Caco-2 (cell line): ENCODE measurements at regions not wholly inside any gene's neighbourhood (a gene's known extent, or its start where the extent isn't known, plus 50 kb on each side); places are given as distances from the start of the nearest gene placed in this dataset.

Experiments
- BruUV-seq: library from RNA; stranded (reverse); fragments of 400-500 nt; replicated peaks from 2 replicates; lab custom pipeline; 2021; lab: Mats Ljungman, UMichigan
- CTCF ChIA-PET: fragments of 300-600 bp; sonication (Branson Sonifier 250); formaldehyde crosslinking; loops from one replicate; lab custom pipeline; 2022; ENCODE audit warnings: antibody characterized with exemption; lab: Charles Lee
- POLR2A ChIA-PET: fragments of 300-600 bp; sonication (Branson Sonifier 250); formaldehyde crosslinking; loops from one replicate; lab custom pipeline; 2022; ENCODE audit warnings: antibody characterized with exemption; lab: Charles Lee
- DNase-seq, 2 experiments: peaks; one replicate each; pipeline versions ENCODE4 v3.0.0 to v3.0.0-alpha.2; 2020 to 2022
- H3K27me3 ChIP-seq: replicated peaks from 2 replicates; pipeline ENCODE4 v1.6.0; 2011; ENCODE audit warnings: low read length; ENCODE audit not compliant: control insufficient read depth, insufficient read depth
- H3K36me3 ChIP-seq: 2 replicates; pipeline ENCODE4 v1.5.1; 2011; ENCODE audit warnings: low read length; ENCODE audit not compliant: control insufficient read depth, insufficient read depth
- H3K4me1 ChIP-seq: fragments of 250-450 bp; sonication (Bioruptor Pico); 2 replicates; pipeline ENCODE4 v1.5.1; 2020; ENCODE audit warnings: mild to moderate bottlenecking
- H3K4me3 ChIP-seq: 2 replicates; pipeline ENCODE4 v1.5.1; 2011; ENCODE audit warnings: low read depth, mild to moderate bottlenecking, control low read depth, low read length
- H3K9me3 ChIP-seq: fragments of 250-450 bp; sonication (Bioruptor Pico); 2 replicates; pipeline ENCODE4 v1.5.1; 2020; ENCODE audit warnings: mild to moderate bottlenecking, moderate library complexity
- H3K27ac Mint-ChIP-seq: one replicate; pipeline ENCODE4 v1.8.0; 2022; ENCODE audit warnings: mixed read lengths; ENCODE audit not compliant: unreplicated experiment
- H3K27me3 Mint-ChIP-seq: one replicate; pipeline ENCODE4 v1.8.0; 2022; ENCODE audit warnings: mixed read lengths; ENCODE audit not compliant: insufficient read depth, unreplicated experiment
- H3K36me3 Mint-ChIP-seq: one replicate; pipeline ENCODE4 v1.8.0; 2022; ENCODE audit warnings: mild to moderate bottlenecking, mixed read lengths; ENCODE audit not compliant: insufficient read depth, unreplicated experiment
- H3K4me1 Mint-ChIP-seq: one replicate; pipeline ENCODE4 v1.8.0; 2022; ENCODE audit warnings: low read depth, mixed read lengths; ENCODE audit not compliant: unreplicated experiment
- H3K4me3 Mint-ChIP-seq: one replicate; pipeline ENCODE4 v1.8.0; 2022; ENCODE audit warnings: mild to moderate bottlenecking, moderate library complexity, mixed read lengths; ENCODE audit not compliant: unreplicated experiment
- H3K9me3 Mint-ChIP-seq: one replicate; pipeline ENCODE4 v1.8.0; 2022; ENCODE audit warnings: mixed read lengths; ENCODE audit not compliant: unreplicated experiment
- CTCF ChIP-seq, 2 experiments: fragments of 200-600 bp in 1 of 2; IDR thresholded peaks; 1 replicate in 1 of 2; 2 replicates in 1 of 2; pipeline versions ENCODE4 v1.5.1 to v1.8.0; 2011 to 2022; ENCODE audit warnings: antibody characterized with exemption in 1 of 2, control low read depth in 1 of 2, inconsistent platforms in 1 of 2, low read depth in 1 of 2, low read length in 1 of 2, mild to moderate bottlenecking in 1 of 2, moderate library complexity in 1 of 2; ENCODE audit not compliant: insufficient read depth in 1 of 2, severe bottlenecking in 1 of 2, unreplicated experiment in 1 of 2
- intact Hi-C: fragments of 100-400 bp; cut with micrococcal nuclease; formaldehyde crosslinking; loops from one replicate; pipeline ENCODE4 v1.10.0; 2022; ENCODE audit not compliant: unreplicated experiment

GRCh38 chr12:114779647-114780046, 95.7 kb upstream of the TBX3 start:
- Histone ChIP-seq H3K9me3 (no peaks in the 10 kb centered on the region), H3K4me1 (peaks cover 6% of the 10 kb centered on the region; the same call in 1 of the 2 replicates), H3K4me3 (no peak overlapping the region), H3K27me3 (no peaks in the 10 kb centered on the region), H3K36me3 (no peaks in the 10 kb centered on the region)
- Mint-ChIP-seq H3K4me1 (peaks cover 11% of the 10 kb centered on the region), H3K4me3 (no peak overlapping the region), H3K36me3 (peaks cover 6% of the 10 kb centered on the region), H3K27ac (peak overlapping the region; percentile 34), H3K27me3 (no peaks in the 10 kb centered on the region), H3K9me3 (no peaks in the 10 kb centered on the region)
- intact Hi-C loops, result no loop called here
- ChIA-PET CTCF (no interaction called here), POLR2A (no interaction called here)
- BruUV-seq, result no TSS peak
- no peak for DNase-seq
- no peak for TF ChIP-seq CTCF (IDR thresholded peaks at IDR 0.05; ENCODE audit: insufficient read depth in 1 of 2, low read depth in 1 of 2, low read length in 1 of 2, severe bottlenecking in 1 of 2, unreplicated experiment in 1 of 2)

GRCh38 chr12:114779186-114779585, 95.2 kb upstream of the TBX3 start:
- Mint-ChIP-seq H3K36me3 (peaks cover 6% of the 10 kb centered on the region), H3K4me1 (peaks cover 11% of the 10 kb centered on the region), H3K27me3 (no peaks in the 10 kb centered on the region), H3K4me3 (no peak overlapping the region), H3K9me3 (no peaks in the 10 kb centered on the region), H3K27ac (peak overlapping the region; percentile 34)
- no peaks in the 10 kb centered on the region for H3K27me3 ChIP-seq
- intact Hi-C loops, result no loop called here
- ChIA-PET CTCF (no interaction called here), POLR2A (no interaction called here)
- no peaks in the 10 kb centered on the region for H3K36me3 ChIP-seq
- H3K9me3 ChIP-seq, result no peaks in the 10 kb centered on the region
- H3K4me3 ChIP-seq, result no peak overlapping the region
- BruUV-seq, result no TSS peak
- no peak for TF ChIP-seq CTCF (IDR thresholded peaks at IDR 0.05; ENCODE audit: insufficient read depth in 1 of 2, low read depth in 1 of 2, low read length in 1 of 2, severe bottlenecking in 1 of 2, unreplicated experiment in 1 of 2)
- peak in 1 of 2 experiments; percentile 34 for DNase-seq
- H3K4me1 ChIP-seq, result peaks cover 6% of the 10 kb centered on the region; the same call in 1 of the 2 replicates

GRCh38 chr12:114776731-114777442, 92.9 kb upstream of the TBX3 start:
- Histone ChIP-seq H3K4me1 (peaks cover 6% of the 10 kb centered on the region; the same call in 1 of the 2 replicates), H3K27me3 (no peaks in the 10 kb centered on the region), H3K9me3 (no peaks in the 10 kb centered on the region), H3K4me3 (no peak overlapping the region), H3K36me3 (no peaks in the 10 kb centered on the region)
- intact Hi-C loops, result no loop called here
- H3K27me3 Mint-ChIP-seq, result no peaks in the 10 kb centered on the region
- H3K27ac Mint-ChIP-seq, result no peak overlapping the region
- no peak for TF ChIP-seq CTCF (IDR thresholded peaks at IDR 0.05; ENCODE audit: insufficient read depth in 1 of 2, low read depth in 1 of 2, low read length in 1 of 2, severe bottlenecking in 1 of 2, unreplicated experiment in 1 of 2)
- POLR2A ChIA-PET, result no interaction called here
- peaks cover 6% of the 10 kb centered on the region for H3K36me3 Mint-ChIP-seq
- no peak overlapping the region for H3K4me3 Mint-ChIP-seq
- H3K4me1 Mint-ChIP-seq, result peaks cover 11% of the 10 kb centered on the region
- CTCF ChIA-PET, result interaction anchor here (0.6 kb wide), 1 partner anchor 74 kb away, joined by 4 read pairs; no protein-coding TSS in a partner anchor
- H3K9me3 Mint-ChIP-seq, result no peaks in the 10 kb centered on the region
- no TSS peak for BruUV-seq
- no peak for DNase-seq
